A549 (cell line): ENCODE measurements at regions not wholly inside any gene's neighbourhood (a gene's known extent, or its start where the extent isn't known, plus 50 kb on each side); places are given as distances from the start of the nearest gene placed in this dataset.

Experiments
- ATAC-seq, 2 experiments: fragments of 200-7000 bp in 1 of 2; fragments of >200 bp in 1 of 2; cut with Nextera tagmentation in 1 of 2; cut with Tn5 transposase in 1 of 2; 3 replicates each; pipeline versions ENCODE4 v1.8.0 to v1.9.1; 2018 to 2020; ENCODE audit warnings: mild to moderate bottlenecking in 1 of 2, moderate library complexity in 1 of 2
- CTCF ChIA-PET: fragments of 300-600 bp; sonication (Branson Sonifier 250); formaldehyde crosslinking; extraction: SDS; loops from one replicate; lab custom pipeline; 2021; ENCODE audit warnings: antibody characterized with exemption, inconsistent platforms; lab: Yijun Ruan, JAX
- POLR2A ChIA-PET: fragments of 350-600 bp; formaldehyde crosslinking; extraction: SDS; loops from one replicate; lab custom pipeline; 2021; ENCODE audit warnings: antibody characterized with exemption, inconsistent platforms; lab: Yijun Ruan, JAX
- DNase-seq, 2 experiments: peaks; one replicate each; pipeline versions ENCODE4 v3.0.0 to v3.0.0-alpha.2; 2011 to 2016; ENCODE audit warnings: low read depth in 1 of 2, low spot score in 1 of 2
- FAIRE-seq: peaks from 2 replicates; lab custom pipeline; 2011; peaks lifted over from hg19 to GRCh38; lab: Jason Lieb, UNC
- H3K27ac ChIP-seq, 2 experiments: fragments of >200 bp; sonication (Bioruptor Twin); formaldehyde crosslinking; 3 replicates each; pipeline ENCODE4 v1.5.1; 2016 to 2017
- H3K4me1 ChIP-seq: fragments of >200 bp; sonication (Bioruptor Twin); formaldehyde crosslinking; 3 replicates; pipeline ENCODE4 v1.6.1; 2016
- H3K4me2 ChIP-seq: fragments of >200 bp; sonication (Bioruptor Twin); formaldehyde crosslinking; 3 replicates; pipeline ENCODE4 v1.6.1; 2016
- H3K4me3 ChIP-seq: fragments of >200 bp; sonication (Bioruptor Twin); formaldehyde crosslinking; 3 replicates; pipeline ENCODE4 v1.5.1; 2016
- H3K9me3 ChIP-seq: fragments of >200 bp; sonication (Bioruptor Twin); formaldehyde crosslinking; 3 replicates; pipeline ENCODE4 v1.6.1; 2016
- CHD2 ChIP-seq: fragments of 150-350 bp; IDR thresholded peaks from 2 replicates; pipeline ENCODE4 v1.6.1; 2014; ENCODE audit warnings: low read length; ENCODE audit not compliant: partially characterized antibody
- EHF ChIP-seq: fragments of 250-450 bp; sonication (Bioruptor Pico); IDR thresholded peaks from 2 replicates; pipeline ENCODE4 v1.5.0; 2020; ENCODE audit warnings: mild to moderate bottlenecking
- FOSB ChIP-seq: fragments of 250-450 bp; sonication (Bioruptor Pico); IDR thresholded peaks from 2 replicates; pipeline ENCODE4 v1.5.0; 2020; ENCODE audit warnings: mild to moderate bottlenecking, moderate library complexity
- FOXS1 ChIP-seq: fragments of 250-450 bp; sonication (Bioruptor Pico); IDR thresholded peaks from 2 replicates; pipeline ENCODE4 v1.5.0; 2020; ENCODE audit warnings: mild to moderate bottlenecking, moderate library complexity
- GATA3 ChIP-seq: IDR thresholded peaks from 2 replicates; pipeline ENCODE4 v1.6.1; 2012; ENCODE audit warnings: borderline replicate concordance
- HDAC2 ChIP-seq: fragments of 200-600 bp; sonication (generic); IDR thresholded peaks from 2 replicates; pipeline ENCODE4 v1.6.1; 2016
- HMGXB4 ChIP-seq: fragments of 250-450 bp; sonication (Bioruptor Pico); IDR thresholded peaks from 2 replicates; pipeline ENCODE4 v1.5.0; 2021; ENCODE audit warnings: mild to moderate bottlenecking, moderate library complexity, borderline replicate concordance
- HOXA7 ChIP-seq: fragments of 250-450 bp; sonication (Bioruptor Pico); IDR thresholded peaks from 2 replicates; pipeline ENCODE4 v1.5.0; 2020; ENCODE audit warnings: mild to moderate bottlenecking, moderate library complexity
- HOXB5 ChIP-seq: fragments of 250-450 bp; sonication (Bioruptor Pico); IDR thresholded peaks from 2 replicates; pipeline ENCODE4 v1.5.0; 2020; ENCODE audit warnings: mild to moderate bottlenecking, moderate library complexity
- JUNB ChIP-seq: fragments of >200 bp; sonication (Bioruptor Twin); formaldehyde crosslinking; IDR thresholded peaks from 2 replicates; pipeline ENCODE4 v1.6.1; 2016
- KDM1A ChIP-seq: fragments of 200-600 bp; sonication (generic); IDR thresholded peaks from 2 replicates; pipeline ENCODE4 v1.6.1; 2016; ENCODE audit warnings: low read depth, mild to moderate bottlenecking
- MAFK ChIP-seq: fragments of 450-650 bp; IDR thresholded peaks from 2 replicates; pipeline ENCODE4 v1.6.1; 2014; ENCODE audit not compliant: partially characterized antibody
- MAX ChIP-seq: IDR thresholded peaks from 2 replicates; pipeline ENCODE4 v1.6.1; 2012
- MYC ChIP-seq: IDR thresholded peaks from 2 replicates; pipeline ENCODE4 v1.6.1; 2012; ENCODE audit warnings: mild to moderate bottlenecking, inconsistent platforms, low read length, improper control_type of control experiment, borderline replicate concordance
- NPAS2 ChIP-seq: fragments of 250-450 bp; sonication (Bioruptor Pico); IDR thresholded peaks from 2 replicates; pipeline ENCODE4 v1.8.0; 2022; ENCODE audit warnings: mild to moderate bottlenecking, moderate library complexity, borderline replicate concordance
- NR3C1 ChIP-seq: fragments of >200 bp; sonication (Bioruptor Twin); formaldehyde crosslinking; IDR thresholded peaks from 3 replicates; pipeline ENCODE4 v1.6.1; 2017
- PHF8 ChIP-seq: fragments of 200-600 bp; sonication (generic); IDR thresholded peaks from 2 replicates; pipeline ENCODE4 v1.6.1; 2016; ENCODE audit warnings: low read depth, mild to moderate bottlenecking, antibody characterized with exemption, moderate library complexity, borderline replicate concordance
- POLR2AphosphoS2 ChIP-seq: conservative IDR thresholded peaks from 2 replicates; pipeline ENCODE4 v1.6.1; 2012; ENCODE audit warnings: low read length, improper control_type of control experiment, inconsistent platforms
- RARB ChIP-seq: fragments of 250-450 bp; sonication (Bioruptor Pico); IDR thresholded peaks from 2 replicates; pipeline ENCODE4 v1.8.0; 2021; ENCODE audit warnings: mild to moderate bottlenecking, moderate library complexity
- RCOR1 ChIP-seq: fragments of 150-350 bp; IDR thresholded peaks from 2 replicates; pipeline ENCODE4 v1.6.1; 2014; ENCODE audit warnings: antibody characterized with exemption, low read length, low read depth
- REST ChIP-seq: fragments of 200-600 bp; sonication (generic); IDR thresholded peaks from 2 replicates; pipeline ENCODE4 v1.6.1; 2016; ENCODE audit warnings: antibody characterized with exemption, mild to moderate bottlenecking, moderate library complexity
- SMC3 ChIP-seq: fragments of >200 bp; sonication (Bioruptor Twin); formaldehyde crosslinking; IDR thresholded peaks from 3 replicates; pipeline ENCODE4 v1.6.1; 2018; ENCODE audit warnings: inconsistent platforms
- SREBF2 ChIP-seq: fragments of 450-650 bp; IDR thresholded peaks from 2 replicates; pipeline ENCODE4 v1.6.1; 2014; ENCODE audit warnings: mild to moderate bottlenecking, moderate library complexity
- TFCP2L1 ChIP-seq: fragments of 250-450 bp; sonication (Bioruptor Pico); IDR thresholded peaks from 2 replicates; pipeline ENCODE4 v1.5.0; 2021; ENCODE audit warnings: mild to moderate bottlenecking
- TP53 ChIP-seq: fragments of 250-450 bp; sonication (Bioruptor Pico); IDR thresholded peaks from 2 replicates; pipeline ENCODE4 v1.5.0; 2021; ENCODE audit warnings: mild to moderate bottlenecking, moderate library complexity
- ZNF302 ChIP-seq: fragments of 250-450 bp; sonication (Bioruptor Pico); IDR thresholded peaks from 2 replicates; pipeline ENCODE4 v1.9.0; 2021; ENCODE audit warnings: inconsistent platforms, mild to moderate bottlenecking, moderate library complexity
- WGBS: methylation state at CpG from one replicate; pipeline ENCODE4 v1.1.6; 2017; ENCODE audit errors: missing lambda C conversion rate; 5-methylcytosine and 5-hydroxymethylcytosine counted together
- TF ChIP-seq, protein P1 (sequence below): IDR thresholded peaks from 2 replicates; pipeline ENCODE4 v1.6.1; 2012

DNA sequence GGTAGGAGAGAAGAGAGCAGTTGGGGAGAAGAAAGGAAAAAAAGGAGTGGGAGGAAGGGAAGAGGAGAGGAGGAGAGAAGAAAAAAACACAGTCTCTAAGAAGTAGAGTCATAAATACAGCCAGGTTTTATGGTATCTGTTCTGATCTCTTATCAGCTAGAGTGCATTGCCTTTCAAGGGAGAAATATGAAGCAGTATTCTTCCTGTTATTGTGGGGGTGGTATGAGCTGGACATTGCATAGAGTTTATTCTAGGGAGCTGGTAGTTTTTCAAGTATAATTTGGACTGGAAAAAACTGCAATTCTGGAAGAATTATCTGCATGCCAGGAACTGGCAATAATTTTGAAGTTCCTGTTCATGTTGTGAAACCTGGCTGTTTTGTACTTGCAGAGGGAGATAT is 54.9 kb upstream of the TAB3 start:
- no peak overlapping the region for H3K4me3 ChIP-seq
- DNase-seq (no peak), FAIRE-seq (no peak), ATAC-seq (no peak)
- no peak for TF ChIP-seq SREBF2
- no peak for TF ChIP-seq FOXS1 (CRISPR knock-in tag)
- TF ChIP-seq GATA3: no peak
- no peak for TF ChIP-seq MAFK
- no peak for TF ChIP-seq CHD2
- TF ChIP-seq FOSB (CRISPR knock-in tag): no peak
- no peak for TF ChIP-seq RARB (CRISPR knock-in tag)
- no peak for TF ChIP-seq ZNF302 (CRISPR knock-in tag)
- no peak overlapping the region for H3K27ac ChIP-seq
- no peak overlapping the region for H3K4me2 ChIP-seq
- CTCF ChIA-PET: interaction anchor here (1.6 kb wide), 1 partner anchor 12 kb away, joined by 3 read pairs; no protein-coding TSS in a partner anchor
- no peaks in the 10 kb centered on the region for H3K9me3 ChIP-seq
- H3K4me1 ChIP-seq: no peaks in the 10 kb centered on the region
- POLR2A ChIA-PET: no interaction called here

DNA sequence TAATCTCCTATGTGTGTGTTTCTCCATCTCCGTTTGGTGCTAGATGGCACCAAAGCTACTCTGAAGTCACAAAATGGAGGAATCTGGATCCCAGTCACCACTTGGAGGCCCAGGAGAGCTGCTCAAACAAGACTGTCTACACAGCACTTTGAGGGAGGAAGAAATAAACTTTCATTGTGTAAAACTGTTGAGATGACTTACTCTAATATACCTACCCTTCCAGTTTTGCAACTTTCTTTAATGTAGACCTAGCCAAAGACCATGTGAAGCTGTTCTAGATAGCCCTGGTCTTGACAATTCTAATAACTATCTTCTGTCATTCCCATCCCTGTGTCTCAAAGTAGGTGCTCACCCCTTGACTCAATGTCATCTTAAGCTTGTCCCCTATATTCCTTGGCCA is 52.8 kb upstream of the TAB3 start:
- ChIA-PET CTCF (interaction anchor here (0.6 kb wide), 1 partner anchor 35 kb away, joined by 3 read pairs; no protein-coding TSS in a partner anchor), POLR2A (no interaction called here)
- Histone ChIP-seq H3K4me1 (no peaks in the 10 kb centered on the region), H3K4me3 (no peak overlapping the region), H3K9me3 (no peaks in the 10 kb centered on the region), H3K4me2 (no peak overlapping the region), H3K27ac (no peak overlapping the region)
- FAIRE-seq (no peak), ATAC-seq (no peak), DNase-seq (no peak)
- no peak for TF ChIP-seq HOXB5
- no peak for TF ChIP-seq SMC3
- no peak for TF ChIP-seq POLR2AphosphoS2
- no peak for TF ChIP-seq CHD2
- no peak for TF ChIP-seq REST
- no peak for TF ChIP-seq FOXS1 (CRISPR knock-in tag)
- no peak for TF ChIP-seq RCOR1
- TF ChIP-seq HOXA7 (CRISPR knock-in tag): no peak
- TF ChIP-seq HDAC2: no peak
- TF ChIP-seq KDM1A: no peak
- no peak for TF ChIP-seq HMGXB4 (CRISPR knock-in tag)
- no peak for TF ChIP-seq NR3C1
- no peak for TF ChIP-seq MYC
- TF ChIP-seq TFCP2L1 (CRISPR knock-in tag): no peak
- TF ChIP-seq PHF8: no peak
- 9% methylated on average over 1 of the region's 1 CpG for WGBS

GRCh38 chrX:30939928-30940327 is 50.9 kb upstream of the TAB3 start:
- Histone ChIP-seq H3K9me3 (no peaks in the 10 kb centered on the region), H3K4me2 (no peak overlapping the region), H3K27ac (no peak overlapping the region)
- ChIA-PET POLR2A (no interaction called here), CTCF (no interaction called here)
- 72% methylated on average over 4 of the region's 4 CpGs for WGBS
- no peak for FAIRE-seq
- TF ChIP-seq NPAS2 (CRISPR knock-in tag): no peak
- TF ChIP-seq JUNB: no peak
- no peak for TF ChIP-seq TP53 (CRISPR knock-in tag)
- TF ChIP-seq EHF: no peak
- TF ChIP-seq HOXB5: no peak
- TF ChIP-seq, protein P1, sequence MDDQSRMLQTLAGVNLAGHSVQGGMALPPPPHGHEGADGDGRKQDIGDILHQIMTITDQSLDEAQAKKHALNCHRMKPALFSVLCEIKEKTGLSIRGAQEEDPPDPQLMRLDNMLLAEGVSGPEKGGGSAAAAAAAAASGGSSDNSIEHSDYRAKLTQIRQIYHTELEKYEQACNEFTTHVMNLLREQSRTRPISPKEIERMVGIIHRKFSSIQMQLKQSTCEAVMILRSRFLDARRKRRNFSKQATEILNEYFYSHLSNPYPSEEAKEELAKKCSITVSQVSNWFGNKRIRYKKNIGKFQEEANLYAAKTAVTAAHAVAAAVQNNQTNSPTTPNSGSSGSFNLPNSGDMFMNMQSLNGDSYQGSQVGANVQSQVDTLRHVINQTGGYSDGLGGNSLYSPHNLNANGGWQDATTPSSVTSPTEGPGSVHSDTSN: no peak
- TF ChIP-seq FOXS1 (CRISPR knock-in tag): no peak
- TF ChIP-seq MAX: no peak
- TF ChIP-seq, all 56 proteins: peak for 0
- Histone ChIP-seq H3K4me3 (no peak overlapping the region), H3K4me1 (no peaks in the 10 kb centered on the region)
- ATAC-seq (no peak), DNase-seq (no peak)
